GM12878 (cell line): ENCODE measurements at regions not wholly inside any gene's neighbourhood (a gene's known extent, or its start where the extent isn't known, plus 50 kb on each side); places are given as distances from the start of the nearest gene placed in this dataset.
A peak's percentile ranks its signal among the peaks of the same experiment; 100 is the strongest.

ENCODE experiments used
- BHLHE40 ChIP-seq, 2 experiments: fragments of 450-650 bp in 1 of 2; IDR thresholded peaks; 2 replicates each; pipeline ENCODE4 v1.6.1; 2011 to 2017; ENCODE audit warnings: low read depth in 2 of 2, borderline replicate concordance in 1 of 2, improper control_type of control experiment in 1 of 2, low read length in 1 of 2, mild to moderate bottlenecking in 1 of 2
- CHD2 ChIP-seq: IDR thresholded peaks from 2 replicates; pipeline ENCODE4 v1.6.1; 2011; ENCODE audit warnings: low read depth, low read length, improper control_type of control experiment, borderline replicate concordance
- DPF2 ChIP-seq: fragments of 450-650 bp; IDR thresholded peaks from 2 replicates; pipeline ENCODE4 v1.6.1; 2017; ENCODE audit warnings: mild to moderate bottlenecking
- EZH2 ChIP-seq: IDR thresholded peaks from 2 replicates; pipeline ENCODE4 v1.6.1; 2012; ENCODE audit warnings: low read depth, mild to moderate bottlenecking, control low read depth, inconsistent platforms, low read length, borderline replicate concordance; ENCODE audit not compliant: control insufficient read depth
- GABPA ChIP-seq: IDR thresholded peaks from 2 replicates; pipeline ENCODE4 v1.6.1; 2014; ENCODE audit warnings: antibody characterized with exemption, low read depth, mild to moderate bottlenecking, inconsistent platforms
- HDAC6 ChIP-seq: fragments of 200-600 bp; sonication (generic); IDR thresholded peaks from one replicate; pipeline ENCODE4 v1.8.0; 2017; ENCODE audit warnings: antibody characterized with exemption; ENCODE audit not compliant: unreplicated experiment
- IKZF2 ChIP-seq, 2 experiments: fragments of 450-650 bp; IDR thresholded peaks; 2 replicates each; pipeline ENCODE4 v1.6.1; 2017; ENCODE audit warnings: mild to moderate bottlenecking in 2 of 2, moderate library complexity in 2 of 2
- JUNB ChIP-seq: IDR thresholded peaks from 2 replicates; pipeline ENCODE4 v1.6.1; 2016; ENCODE audit warnings: antibody characterized with exemption, mild to moderate bottlenecking
- JUND ChIP-seq: IDR thresholded peaks from 2 replicates; pipeline ENCODE4 v1.6.1; 2012; ENCODE audit warnings: low read depth, mild to moderate bottlenecking, low read length, improper control_type of control experiment, moderate library complexity
- MEF2A ChIP-seq: IDR thresholded peaks from 2 replicates; pipeline ENCODE4 v1.6.1; 2011; ENCODE audit warnings: low read depth, mild to moderate bottlenecking, low read length, moderate library complexity; ENCODE audit not compliant: insufficient read depth
- NFIC ChIP-seq: IDR thresholded peaks from 2 replicates; pipeline ENCODE4 v1.6.1; 2012; ENCODE audit warnings: low read depth, mild to moderate bottlenecking, inconsistent platforms, low read length, moderate library complexity
- NRF1 ChIP-seq: conservative IDR thresholded peaks from 2 replicates; pipeline ENCODE4 v1.6.1; 2011; ENCODE audit warnings: mild to moderate bottlenecking, low read depth, low read length, improper control_type of control experiment
- RAD51 ChIP-seq: fragments of 450-650 bp; IDR thresholded peaks from 2 replicates; pipeline ENCODE4 v1.6.1; 2016; ENCODE audit warnings: moderate library complexity, mild to moderate bottlenecking, inconsistent platforms
- RUNX3 ChIP-seq: IDR thresholded peaks from 2 replicates; pipeline ENCODE4 v1.6.1; 2012; ENCODE audit warnings: low read length, inconsistent platforms
- SMARCA5 ChIP-seq: fragments of 450-650 bp; IDR thresholded peaks from 2 replicates; pipeline ENCODE4 v1.6.1; 2017; ENCODE audit warnings: mild to moderate bottlenecking
- SREBF1 ChIP-seq: IDR thresholded peaks from 2 replicates; pipeline ENCODE4 v1.6.1; 2012; ENCODE audit warnings: mild to moderate bottlenecking, low read length
- SRF ChIP-seq, 2 experiments: IDR thresholded peaks; 2 replicates each; pipeline ENCODE4 v1.6.1; 2011; ENCODE audit warnings: low read depth in 2 of 2, low read length in 2 of 2, mild to moderate bottlenecking in 1 of 2, moderate library complexity in 1 of 2
- STAT1 ChIP-seq: fragments of 450-650 bp; conservative IDR thresholded peaks from 2 replicates; pipeline ENCODE4 v1.6.1; 2014; ENCODE audit warnings: antibody characterized with exemption, mild to moderate bottlenecking
- ZZZ3 ChIP-seq: IDR thresholded peaks from 2 replicates; pipeline ENCODE4 v1.6.1; 2011; ENCODE audit warnings: low read depth; ENCODE audit not compliant: control insufficient read depth, insufficient read length
- TF ChIP-seq, protein P1 (sequence below): fragments of 450-650 bp; IDR thresholded peaks from 2 replicates; pipeline ENCODE4 v1.6.1; 2018; ENCODE audit warnings: borderline replicate concordance, mild to moderate bottlenecking; ENCODE audit not compliant: partially characterized antibody
- TF ChIP-seq, protein P2 (sequence below): fragments of 450-650 bp; formaldehyde crosslinking; IDR thresholded peaks from 2 replicates; pipeline ENCODE4 v1.5.0; 2022; ENCODE audit warnings: mild to moderate bottlenecking, missing genetic modification characterization

DNA sequence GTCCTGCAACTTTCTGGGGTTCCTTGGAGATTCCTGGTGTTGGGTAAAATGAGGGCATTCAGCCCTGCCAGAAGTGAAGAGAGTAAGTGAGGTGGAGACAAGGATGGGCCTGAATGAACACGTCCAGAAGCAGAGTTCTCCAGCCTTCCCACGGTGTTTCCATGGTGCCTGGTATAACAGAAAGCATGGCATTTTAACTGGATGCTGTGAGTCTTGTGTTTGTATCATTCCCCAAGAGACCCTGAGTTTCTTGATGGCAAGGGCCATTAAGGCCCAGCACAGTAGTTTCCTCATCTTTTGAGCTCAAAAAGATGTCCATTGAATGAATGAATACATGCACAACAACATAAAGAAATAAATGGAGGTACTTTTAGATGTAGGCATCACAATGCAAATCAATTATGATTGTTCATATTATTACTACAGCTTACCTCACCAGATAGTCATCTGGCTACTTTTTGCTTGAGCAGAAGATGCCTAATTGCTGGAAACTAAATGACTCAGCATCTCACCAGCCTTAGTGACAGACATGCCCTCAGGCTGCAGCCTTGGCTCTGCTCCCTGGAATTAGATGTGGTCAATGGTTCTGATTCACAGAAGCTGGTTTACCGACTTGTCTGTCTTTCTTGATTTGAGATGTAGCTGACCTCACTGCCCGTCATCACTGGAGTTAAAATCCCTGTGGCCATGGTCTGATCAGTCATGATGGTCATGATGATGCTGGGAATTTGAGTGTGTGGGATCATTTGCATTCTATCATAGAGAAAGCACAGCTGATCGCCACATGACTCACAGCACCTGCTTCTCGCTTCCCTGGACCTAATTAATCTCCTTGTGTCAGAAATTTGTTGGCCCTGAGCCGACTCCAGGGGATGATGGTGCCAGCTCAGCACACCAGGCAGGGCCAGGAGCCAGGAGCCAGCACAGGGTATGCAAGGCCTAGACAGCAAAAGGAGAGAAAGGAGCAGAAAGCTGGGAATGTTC, 83.9 kb downstream of the CXCL12 start (continued):
- TF ChIP-seq, protein P1, sequence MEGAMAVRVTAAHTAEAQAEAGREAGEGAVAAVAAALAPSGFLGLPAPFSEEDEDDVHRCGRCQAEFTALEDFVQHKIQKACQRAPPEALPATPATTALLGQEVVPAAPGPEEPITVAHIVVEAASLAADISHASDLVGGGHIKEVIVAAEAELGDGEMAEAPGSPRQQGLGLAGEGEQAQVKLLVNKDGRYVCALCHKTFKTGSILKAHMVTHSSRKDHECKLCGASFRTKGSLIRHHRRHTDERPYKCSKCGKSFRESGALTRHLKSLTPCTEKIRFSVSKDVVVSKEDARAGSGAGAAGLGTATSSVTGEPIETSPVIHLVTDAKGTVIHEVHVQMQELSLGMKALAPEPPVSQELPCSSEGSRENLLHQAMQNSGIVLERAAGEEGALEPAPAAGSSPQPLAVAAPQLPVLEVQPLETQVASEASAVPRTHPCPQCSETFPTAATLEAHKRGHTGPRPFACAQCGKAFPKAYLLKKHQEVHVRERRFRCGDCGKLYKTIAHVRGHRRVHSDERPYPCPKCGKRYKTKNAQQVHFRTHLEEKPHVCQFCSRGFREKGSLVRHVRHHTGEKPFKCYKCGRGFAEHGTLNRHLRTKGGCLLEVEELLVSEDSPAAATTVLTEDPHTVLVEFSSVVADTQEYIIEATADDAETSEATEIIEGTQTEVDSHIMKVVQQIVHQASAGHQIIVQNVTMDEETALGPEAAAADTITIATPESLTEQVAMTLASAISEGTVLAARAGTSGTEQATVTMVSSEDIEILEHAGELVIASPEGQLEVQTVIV: no peak
- TF ChIP-seq SREBF1 (peak; percentile 53; the same call in 1 of the 2 replicates), RUNX3 (peak; percentile 91), DPF2 (peak; percentile 94), NRF1 (no peak), HDAC6 (no peak), CHD2 (no peak), BHLHE40 (IDR thresholded peaks at IDR 0.05; ENCODE audit: borderline replicate concordance in 1 of 2, low read depth in 2 of 2, low read length in 1 of 2) (peak; percentile 62 to 69), GABPA (peak; percentile 66), SRF (IDR thresholded peaks at IDR 0.05; ENCODE audit: low read depth in 2 of 2, low read length in 2 of 2) (0 out of 4 replicates have a peak, but pooled peaks of 1 of the 2 experiments have one; percentile 53), STAT1 (0 out of 2 replicates have a peak, but pooled peaks have one; percentile 58), IKZF2 (IDR thresholded peaks at IDR 0.05) (peak; percentile 93 to 96), RAD51 (peak; percentile 75; the same call in 1 of the 2 replicates), ZZZ3 (no peak), MEF2A (0 out of 2 replicates have a peak, but pooled peaks have one; percentile 27), NFIC (peak; percentile 96), JUNB (peak; percentile 99), EZH2 (peak; percentile 72; the same call in 1 of the 2 replicates), SMARCA5 (0 out of 2 replicates have a peak, but pooled peaks have one; percentile 24), JUND (peak; percentile 76; the same call in 1 of the 2 replicates)
- TF ChIP-seq, protein P2, sequence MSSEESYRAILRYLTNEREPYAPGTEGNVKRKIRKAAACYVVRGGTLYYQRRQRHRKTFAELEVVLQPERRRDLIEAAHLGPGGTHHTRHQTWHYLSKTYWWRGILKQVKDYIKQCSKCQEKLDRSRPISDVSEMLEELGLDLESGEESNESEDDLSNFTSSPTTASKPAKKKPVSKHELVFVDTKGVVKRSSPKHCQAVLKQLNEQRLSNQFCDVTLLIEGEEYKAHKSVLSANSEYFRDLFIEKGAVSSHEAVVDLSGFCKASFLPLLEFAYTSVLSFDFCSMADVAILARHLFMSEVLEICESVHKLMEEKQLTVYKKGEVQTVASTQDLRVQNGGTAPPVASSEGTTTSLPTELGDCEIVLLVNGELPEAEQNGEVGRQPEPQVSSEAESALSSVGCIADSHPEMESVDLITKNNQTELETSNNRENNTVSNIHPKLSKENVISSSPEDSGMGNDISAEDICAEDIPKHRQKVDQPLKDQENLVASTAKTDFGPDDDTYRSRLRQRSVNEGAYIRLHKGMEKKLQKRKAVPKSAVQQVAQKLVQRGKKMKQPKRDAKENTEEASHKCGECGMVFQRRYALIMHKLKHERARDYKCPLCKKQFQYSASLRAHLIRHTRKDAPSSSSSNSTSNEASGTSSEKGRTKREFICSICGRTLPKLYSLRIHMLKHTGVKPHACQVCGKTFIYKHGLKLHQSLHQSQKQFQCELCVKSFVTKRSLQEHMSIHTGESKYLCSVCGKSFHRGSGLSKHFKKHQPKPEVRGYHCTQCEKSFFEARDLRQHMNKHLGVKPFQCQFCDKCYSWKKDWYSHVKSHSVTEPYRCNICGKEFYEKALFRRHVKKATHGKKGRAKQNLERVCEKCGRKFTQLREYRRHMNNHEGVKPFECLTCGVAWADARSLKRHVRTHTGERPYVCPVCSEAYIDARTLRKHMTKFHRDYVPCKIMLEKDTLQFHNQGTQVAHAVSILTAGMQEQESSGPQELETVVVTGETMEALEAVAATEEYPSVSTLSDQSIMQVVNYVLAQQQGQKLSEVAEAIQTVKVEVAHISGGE: no peak
